GM12878 (cell line): ENCODE measurements at regions not wholly inside any gene's neighbourhood (a gene's known extent, or its start where the extent isn't known, plus 50 kb on each side); places are given as distances from the start of the nearest gene placed in this dataset.

Source experiments
- ATAC-seq: fragments of 200-7000 bp; cut with Tn5 transposase; 3 replicates; pipeline ENCODE4 v1.9.1; 2020; ENCODE audit warnings: mild to moderate bottlenecking, moderate library complexity
- BruUV-seq: library from RNA; stranded (reverse); fragments of 400-500 nt; replicated peaks from 2 replicates; lab custom pipeline; 2021; lab: Mats Ljungman, UMichigan
- CTCF ChIA-PET: fragments of 300-600 bp; sonication (Branson Sonifier 250); formaldehyde crosslinking; extraction: SDS; loops from one replicate; lab custom pipeline; 2021; ENCODE audit warnings: inconsistent platforms; lab: Yijun Ruan, JAX
- POLR2A ChIA-PET: fragments of 350-600 bp; formaldehyde crosslinking; extraction: SDS; loops from one replicate; lab custom pipeline; 2021; ENCODE audit warnings: inconsistent platforms; lab: Charles Lee
- RAD21 ChIA-PET: fragments of 300-600 bp; sonication (Branson Sonifier 250); formaldehyde crosslinking; loops from one replicate; lab custom pipeline; 2023; ENCODE audit warnings: antibody characterized with exemption; ENCODE audit not compliant: unreplicated experiment; lab: Charles Lee
- SMC1A ChIA-PET: fragments of 300-600 bp; sonication (Branson Sonifier 250); formaldehyde crosslinking; loops from one replicate; lab custom pipeline; 2023; ENCODE audit not compliant: unreplicated experiment, uncharacterized antibody; lab: Charles Lee
- DNase-seq: peaks from one replicate; pipeline ENCODE4 v3.0.0-alpha.2; 2011; ENCODE audit warnings: low read depth, low spot score
- FAIRE-seq: peaks from 3 replicates; lab custom pipeline; 2011; peaks lifted over from hg19 to GRCh38; lab: Jason Lieb, UNC
- H2AFZ ChIP-seq: 2 replicates; pipeline ENCODE4 v1.6.0; 2011; ENCODE audit warnings: low read depth, low read length, control low read depth; ENCODE audit not compliant: control insufficient read depth
- H3K27ac ChIP-seq: 2 replicates; pipeline ENCODE4 v1.5.1; 2011; ENCODE audit warnings: control low read depth; ENCODE audit not compliant: control insufficient read depth, insufficient read depth
- H3K27me3 ChIP-seq, 2 experiments: replicated peaks in 1 of 2; 2 replicates each; pipeline versions ENCODE4 v1.6.0 to v1.6.1; 2011; ENCODE audit warnings: low read length in 1 of 2; ENCODE audit not compliant: control insufficient read depth in 2 of 2, insufficient read depth in 2 of 2
- H3K36me3 ChIP-seq, 2 experiments: 2 replicates each; pipeline ENCODE4 v1.5.1; 2011; ENCODE audit warnings: low read length in 1 of 2; ENCODE audit not compliant: control insufficient read depth in 2 of 2, insufficient read depth in 2 of 2
- H3K4me1 ChIP-seq: 2 replicates; pipeline ENCODE4 v1.6.1; 2011; ENCODE audit warnings: mild to moderate bottlenecking, low read length, moderate library complexity, mixed read lengths; ENCODE audit not compliant: control insufficient read depth, insufficient read depth
- H3K4me2 ChIP-seq: 2 replicates; pipeline ENCODE4 v1.6.0; 2011; ENCODE audit warnings: control low read depth; ENCODE audit not compliant: control insufficient read depth, insufficient read depth
- H3K4me3 ChIP-seq: fragments of 200-600 bp; sonication (generic); 2 replicates; pipeline ENCODE4 v1.5.1; 2016
- H3K79me2 ChIP-seq: 2 replicates; pipeline ENCODE4 v1.6.0; 2011; ENCODE audit warnings: low read length; ENCODE audit not compliant: control insufficient read depth, insufficient read depth
- H3K9ac ChIP-seq: 2 replicates; pipeline ENCODE4 v1.8.0; 2011; ENCODE audit warnings: low read length, control low read depth, mixed read lengths; ENCODE audit not compliant: control insufficient read depth, insufficient read depth
- H3K9me3 ChIP-seq: replicated peaks from 3 replicates; pipeline ENCODE4 v1.5.1; 2011; ENCODE audit warnings: mild to moderate bottlenecking, low read length; ENCODE audit not compliant: control insufficient read depth, insufficient read depth
- H4K20me1 ChIP-seq: 2 replicates; pipeline ENCODE4 v1.6.0; 2011; ENCODE audit not compliant: control insufficient read depth, insufficient read depth
- CTCF ChIP-seq, 3 experiments: IDR thresholded peaks in 2 of 3; conservative IDR thresholded peaks in 1 of 3; 2 replicates each; pipeline ENCODE4 v1.5.1; 2011; ENCODE audit warnings: low read depth in 3 of 3, low read length in 3 of 3, mild to moderate bottlenecking in 3 of 3, control low read depth in 2 of 3, moderate library complexity in 2 of 3, inconsistent platforms in 1 of 3, mixed read lengths in 1 of 3; ENCODE audit not compliant: control insufficient read depth in 2 of 3, insufficient read depth in 1 of 3; ENCODE audit errors: extremely low read depth in 1 of 3
- EGR1 ChIP-seq, 2 experiments: IDR thresholded peaks; 1 replicate in 1 of 2; 2 replicates in 1 of 2; pipeline ENCODE4 v1.6.1; 2011 to 2012; ENCODE audit warnings: low read depth in 2 of 2, low read length in 2 of 2, borderline replicate concordance in 1 of 2, mild to moderate bottlenecking in 1 of 2, moderate library complexity in 1 of 2
- GATAD2B ChIP-seq: fragments of 450-650 bp; conservative IDR thresholded peaks from 2 replicates; pipeline ENCODE4 v1.6.1; 2017; ENCODE audit warnings: low read depth, mild to moderate bottlenecking, moderate library complexity
- HSF1 ChIP-seq: fragments of 150-350 bp; IDR thresholded peaks from 2 replicates; pipeline ENCODE4 v1.6.1; 2014; ENCODE audit warnings: mild to moderate bottlenecking, low read depth, low read length
- JUND ChIP-seq: IDR thresholded peaks from 2 replicates; pipeline ENCODE4 v1.6.1; 2012; ENCODE audit warnings: low read depth, mild to moderate bottlenecking, low read length, improper control_type of control experiment, moderate library complexity
- MEF2A ChIP-seq: IDR thresholded peaks from 2 replicates; pipeline ENCODE4 v1.6.1; 2011; ENCODE audit warnings: low read depth, mild to moderate bottlenecking, low read length, moderate library complexity; ENCODE audit not compliant: insufficient read depth
- MEF2B ChIP-seq: fragments of 450-650 bp; IDR thresholded peaks from 2 replicates; pipeline ENCODE4 v1.6.1; 2018; ENCODE audit warnings: mild to moderate bottlenecking, moderate library complexity; ENCODE audit not compliant: partially characterized antibody, poor library complexity, severe bottlenecking
- MTA2 ChIP-seq: fragments of 450-650 bp; IDR thresholded peaks from 2 replicates; pipeline ENCODE4 v1.6.1; 2016; ENCODE audit warnings: low read depth, mild to moderate bottlenecking, moderate library complexity
- NFXL1 ChIP-seq: fragments of 450-650 bp; IDR thresholded peaks from 2 replicates; pipeline ENCODE4 v1.6.1; 2017; ENCODE audit warnings: antibody characterized with exemption, mild to moderate bottlenecking, borderline replicate concordance
- PAX8 ChIP-seq: fragments of 450-650 bp; IDR thresholded peaks from 2 replicates; pipeline ENCODE4 v1.6.1; 2017; ENCODE audit warnings: mild to moderate bottlenecking, moderate library complexity
- RB1 ChIP-seq: fragments of 450-650 bp; formaldehyde crosslinking; IDR thresholded peaks from 2 replicates; pipeline ENCODE4 v1.6.1; 2017; ENCODE audit warnings: mild to moderate bottlenecking, borderline replicate concordance
- SMAD1 ChIP-seq: fragments of 450-650 bp; IDR thresholded peaks from 2 replicates; pipeline ENCODE4 v1.6.1; 2018; ENCODE audit warnings: mild to moderate bottlenecking, low read depth; ENCODE audit not compliant: partially characterized antibody
- SMAD5 ChIP-seq: IDR thresholded peaks from 2 replicates; pipeline ENCODE4 v1.6.1; 2016; ENCODE audit warnings: antibody characterized with exemption, low read depth
- SMARCA5 ChIP-seq: fragments of 450-650 bp; IDR thresholded peaks from 2 replicates; pipeline ENCODE4 v1.6.1; 2017; ENCODE audit warnings: mild to moderate bottlenecking
- SUZ12 ChIP-seq: fragments of 200-600 bp; sonication (generic); IDR thresholded peaks from one replicate; pipeline ENCODE4 v1.6.1; 2018; ENCODE audit warnings: antibody characterized with exemption, mild to moderate bottlenecking; ENCODE audit not compliant: unreplicated experiment
- YBX1 ChIP-seq: fragments of 450-650 bp; IDR thresholded peaks from 2 replicates; pipeline ENCODE4 v1.6.1; 2016; ENCODE audit warnings: antibody characterized with exemption
- WGBS: methylation state at CpG from one replicate; pipeline ENCODE4 v1.1.6; 2016; ENCODE audit warnings: low lambda C conversion rate; ENCODE audit not compliant: insufficient replicate concordance, insufficient coverage; ENCODE audit errors: missing lambda C conversion rate; 5-methylcytosine and 5-hydroxymethylcytosine counted together
- in situ Hi-C: fragments of 300-500 bp; cut with MboI; formaldehyde crosslinking; loops from 9 replicates; pipeline ENCODE4 v1.14.3; 2018; ENCODE audit warnings: mixed read lengths
- intact Hi-C: fragments of 100-400 bp; cut with micrococcal nuclease; formaldehyde crosslinking; loops from one replicate; pipeline ENCODE4 v1.14.2; 2022; ENCODE audit not compliant: unreplicated experiment

GRCh38 chr3:194905696-194906095 is 220.0 kb downstream of the FAM43A start:
- Histone ChIP-seq H3K27ac (no peak overlapping the region), H3K4me1 (no peaks in the 10 kb centered on the region), H3K27me3 (no peaks in the 10 kb centered on the region), H3K9me3 (no peaks in the 10 kb centered on the region; the same call in 2 of the 3 replicates), H3K9ac (no peak overlapping the region), H3K4me3 (no peak overlapping the region), H4K20me1 (no peaks in the 10 kb centered on the region), H2AFZ (no peak overlapping the region), H3K4me2 (no peak overlapping the region), H3K36me3 (no peaks in the 10 kb centered on the region), H3K79me2 (no peaks in the 10 kb centered on the region)
- TF ChIP-seq MTA2 (no peak), SUZ12 (no peak), JUND (no peak), SMARCA5 (no peak), YBX1 (no peak), CTCF (IDR thresholded peaks at IDR 0.05 in 2 of 3, conservative IDR thresholded peaks at IDR 0.05 in 1 of 3; ENCODE audit: control insufficient read depth in 2 of 3, extremely low read depth in 1 of 3, insufficient read depth in 1 of 3, low read depth in 3 of 3, low read length in 3 of 3) (no peak), SMAD1 (no peak), MEF2B (no peak), RB1 (no peak), PAX8 (no peak), HSF1 (no peak), MEF2A (no peak), EGR1 (IDR thresholded peaks at IDR 0.05; ENCODE audit: borderline replicate concordance in 1 of 2, low read depth in 2 of 2, low read length in 2 of 2) (no peak), SMAD5 (no peak), GATAD2B (no peak), NFXL1 (no peak)
- POLR2A ChIA-PET: no interaction called here
- intact Hi-C loops (no loop called here), in situ Hi-C loops (no loop called here)
- SMC1A ChIA-PET: no interaction called here
- BruUV-seq: no TSS peak
- RAD21 ChIA-PET: no interaction called here
- 20% methylated on average over 2 of the region's 2 CpGs for WGBS
- CTCF ChIA-PET: no interaction called here
- no peak for DNase-seq
- no peak for FAIRE-seq
- no peak for ATAC-seq
